ENCODE measurements at regions not wholly inside any gene's neighbourhood (a gene's known extent, or its start where the extent isn't known, plus 50 kb on each side); places are given as distances from the start of the nearest gene placed in this dataset.
A peak's percentile ranks its signal among the peaks of the same experiment; 100 is the strongest.
"Not testable (repeated sequence)": the region's sequence is repeated elsewhere in the genome, so short reads cannot be mapped to it uniquely, and the experiment has no call there.

DNA sequence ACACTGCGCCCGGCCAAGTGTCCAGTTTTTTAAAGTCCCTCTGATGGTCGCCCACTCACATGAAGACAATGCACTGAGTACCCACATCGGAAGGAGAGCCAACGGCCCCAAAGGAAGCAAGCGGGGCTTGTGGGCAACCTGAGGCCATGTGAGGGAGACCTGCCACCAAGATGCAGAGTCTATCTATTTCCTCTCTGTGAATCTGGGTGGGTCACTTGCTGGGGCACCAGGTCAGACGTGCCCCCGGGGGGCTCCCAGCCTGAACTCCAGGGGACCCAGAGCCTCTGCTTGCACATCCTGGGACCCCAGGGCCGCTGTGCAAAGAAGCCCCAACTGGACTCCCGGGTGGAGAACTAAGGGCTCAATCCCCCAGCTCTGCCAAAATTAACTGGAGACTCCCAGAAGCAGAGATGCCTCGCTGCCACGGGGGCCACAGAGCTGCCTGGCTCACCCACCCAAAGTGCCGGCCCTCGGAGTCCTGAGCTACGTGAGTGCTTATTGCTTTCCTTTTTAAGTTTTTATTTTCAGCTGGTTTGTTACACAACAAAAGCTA lies 106.4 kb downstream of the BRD1 start:
- no peak for DNase-seq (ENCODE audit: low spot score)

DNA sequence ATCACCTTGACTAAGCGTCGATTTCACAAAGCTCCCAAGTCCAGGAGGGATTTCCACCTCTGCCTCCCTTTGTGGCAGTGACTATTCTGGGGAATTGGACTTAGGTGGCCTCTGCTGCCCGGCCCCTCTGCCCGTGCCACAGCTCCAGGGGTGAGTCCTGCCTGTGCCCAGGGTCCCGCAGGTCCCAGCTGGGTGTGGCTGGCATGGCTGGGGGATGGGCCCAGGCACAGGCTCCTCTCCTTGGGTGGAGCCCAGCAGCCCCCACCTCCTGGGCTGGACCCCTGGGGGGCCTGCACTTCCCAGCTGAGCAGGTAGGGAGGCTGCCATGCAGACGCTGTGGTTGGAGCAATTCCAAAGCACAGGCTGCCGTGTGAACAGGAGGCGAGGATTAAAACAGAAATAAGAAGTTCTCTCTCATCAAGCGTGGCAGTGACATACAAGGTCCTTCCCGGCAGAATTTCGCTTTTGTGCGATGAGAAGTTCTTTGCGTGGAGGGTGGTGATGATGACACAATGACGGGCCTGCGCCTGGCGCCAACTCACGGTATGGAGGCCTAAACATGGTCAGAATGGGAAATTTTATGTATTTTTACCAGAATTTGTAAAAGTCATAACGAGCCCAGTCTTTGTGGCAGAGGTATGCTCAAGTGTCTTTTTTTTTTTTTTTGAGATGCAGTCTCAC lies 107.3 kb downstream of the BRD1 start:
- DNase-seq (ENCODE audit: low spot score): no peak

DNA sequence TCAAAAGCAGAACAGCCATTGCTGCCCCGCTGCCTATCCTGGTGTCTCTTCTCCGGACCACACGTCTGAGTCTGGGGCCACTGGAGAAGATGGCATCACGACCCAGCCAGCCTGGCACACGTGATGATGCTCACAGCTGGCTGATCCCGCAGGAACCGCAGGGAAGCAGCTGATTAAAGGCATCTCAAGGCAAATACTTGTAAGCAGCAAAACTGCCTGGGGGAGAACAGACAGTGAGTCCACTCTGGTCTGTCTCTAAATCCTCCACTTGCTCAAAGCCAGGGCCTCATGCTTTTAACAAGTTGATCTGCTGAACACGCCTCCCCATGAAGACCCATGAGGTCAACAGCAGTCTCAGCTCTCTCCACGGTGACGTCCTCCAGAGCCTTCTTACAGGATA lies 108.6 kb downstream of the BRD1 start:
- no peak for DNase-seq (ENCODE audit: low spot score)

DNA sequence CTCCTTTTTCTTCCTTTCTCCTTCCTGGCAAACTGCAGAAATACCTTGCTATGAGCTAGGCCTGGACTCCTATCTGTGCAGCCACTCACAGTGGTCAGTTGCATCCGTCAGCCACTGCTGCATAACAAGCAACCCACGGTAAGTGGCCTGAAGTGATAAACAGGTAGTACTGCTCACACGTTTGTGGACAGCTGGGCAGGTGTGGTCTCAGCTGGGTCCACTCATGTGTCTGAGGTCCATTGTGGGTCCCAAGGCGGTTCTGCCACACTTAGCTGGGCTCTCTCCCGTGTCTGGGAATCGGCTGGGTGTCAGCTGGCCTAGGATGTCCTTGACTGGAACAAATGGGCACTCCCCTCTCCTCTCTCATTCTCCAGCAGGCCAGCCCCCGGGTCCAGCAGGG lies 109.3 kb downstream of the BRD1 start:
- no peak for DNase-seq (ENCODE audit: low spot score)

DNA sequence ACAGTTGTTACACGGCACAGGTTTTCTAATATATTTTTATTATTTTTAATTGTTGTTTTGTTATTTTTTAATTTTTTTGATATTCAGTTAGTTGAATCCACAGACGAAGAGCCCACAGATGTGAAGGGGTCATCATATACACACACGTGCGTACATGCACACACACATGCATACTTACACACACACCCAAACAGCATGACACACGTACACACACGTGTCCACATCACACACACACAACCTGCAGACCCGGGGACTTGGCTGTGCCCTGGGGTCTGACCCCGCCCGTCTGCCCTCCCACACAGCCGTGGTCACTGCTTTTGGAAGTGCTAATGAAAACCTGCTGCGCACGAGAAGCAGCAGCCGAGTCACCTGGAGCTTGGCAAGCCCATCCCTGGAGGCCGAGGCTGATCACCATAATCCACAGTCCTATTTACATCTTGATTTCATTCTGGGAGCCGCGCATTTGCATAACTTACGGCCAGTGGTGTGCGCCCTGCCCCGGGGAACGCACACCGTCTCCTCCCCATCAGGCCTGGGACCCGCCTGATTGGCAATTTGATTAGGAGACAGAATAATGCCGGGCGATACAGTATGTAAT lies 110.3 kb downstream of the BRD1 start:
- DNase-seq (ENCODE audit: low spot score): no peak

DNA sequence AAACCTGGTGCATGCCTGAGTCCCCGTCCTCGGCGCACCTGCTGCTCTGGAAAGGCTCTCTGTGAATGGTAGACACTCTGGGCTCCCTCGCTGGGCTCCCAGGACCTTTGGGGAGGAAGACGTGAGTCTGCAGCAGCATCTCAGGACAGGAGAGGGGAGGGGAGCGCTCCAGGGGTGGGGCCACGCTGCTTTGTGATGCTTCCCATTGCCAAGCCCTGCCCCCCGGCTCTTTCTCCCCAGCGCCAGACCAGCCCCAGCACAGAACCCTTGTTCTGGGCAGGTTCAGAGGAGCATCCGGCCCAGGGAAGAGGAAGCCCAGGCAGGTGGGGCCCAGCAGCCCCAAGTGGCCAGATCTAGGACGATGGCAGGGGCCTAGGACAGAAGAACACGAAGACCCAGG lies 111.2 kb downstream of the BRD1 start:
- no peak for DNase-seq (ENCODE audit: low spot score)

DNA sequence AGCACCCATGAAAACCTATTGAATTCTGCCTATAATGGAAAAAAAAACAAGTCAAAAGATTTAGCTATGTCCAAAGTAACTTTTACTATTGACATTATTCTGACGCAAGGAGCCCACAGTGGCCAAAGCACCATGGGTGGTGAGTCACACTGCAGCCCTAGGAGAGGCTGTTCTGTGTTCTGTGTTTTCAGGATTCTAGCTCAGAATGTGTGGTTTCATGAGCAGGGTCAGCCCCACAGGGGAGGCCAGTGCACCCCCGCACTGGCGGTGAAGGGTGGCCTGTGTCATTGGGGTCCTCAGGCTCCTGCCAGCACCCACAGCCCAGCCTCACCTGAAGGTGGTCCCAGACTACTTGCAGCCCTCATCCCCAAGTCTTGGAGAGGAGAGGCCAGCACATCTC lies 112.2 kb downstream of the BRD1 start:
- no peak for DNase-seq (ENCODE audit: low spot score)

DNA sequence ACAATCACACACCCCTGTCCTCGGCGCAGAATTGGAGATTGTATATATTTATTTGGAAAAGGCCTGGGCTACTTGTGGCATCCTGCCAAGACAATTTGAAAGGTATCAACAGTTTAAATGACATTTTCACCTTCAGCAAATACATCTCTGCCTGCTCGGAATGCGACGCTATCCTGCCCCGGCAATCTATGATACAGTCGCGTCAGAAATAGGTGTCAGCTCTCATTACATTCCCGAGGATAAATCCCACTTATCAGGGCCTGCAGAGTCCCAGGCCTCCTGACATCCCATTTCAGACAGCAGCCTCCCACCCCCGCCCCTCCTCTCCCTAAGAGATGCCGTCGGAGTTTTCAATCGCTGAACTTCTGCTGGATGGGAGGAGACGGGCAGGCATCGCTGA lies 114.7 kb downstream of the BRD1 start:
- DNase-seq (ENCODE audit: low spot score): no peak

DNA sequence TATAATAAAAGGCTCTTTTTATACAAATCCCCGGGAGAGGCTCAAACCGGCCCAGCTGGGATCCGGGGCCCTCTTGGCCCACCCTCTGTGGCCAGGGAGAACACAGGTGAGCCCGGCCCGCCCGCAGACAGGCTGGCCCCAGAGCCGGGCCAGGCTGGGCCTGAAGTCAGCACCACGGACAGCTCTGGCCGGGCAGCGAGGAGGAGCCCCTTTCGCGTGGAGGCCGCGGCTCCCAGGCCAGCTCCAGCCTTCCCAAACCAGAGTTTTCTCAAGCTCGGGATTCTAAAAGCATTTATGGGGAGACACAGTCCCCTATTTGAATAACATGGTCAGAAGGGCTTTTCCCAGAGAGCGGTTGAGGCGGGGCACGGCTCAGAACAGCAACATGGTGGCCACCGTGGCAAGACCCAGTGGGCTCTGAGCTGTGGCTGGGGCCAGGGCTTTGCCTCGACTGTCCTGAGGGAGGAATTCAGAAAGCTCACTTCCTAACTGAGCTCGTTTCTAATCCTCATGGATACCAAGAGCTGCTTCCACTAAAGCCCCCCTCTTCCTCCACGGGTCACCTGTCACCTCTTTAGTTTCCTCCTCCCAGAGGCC lies 115.4 kb downstream of the BRD1 start:
- DNase-seq (ENCODE audit: low spot score): no peak

DNA sequence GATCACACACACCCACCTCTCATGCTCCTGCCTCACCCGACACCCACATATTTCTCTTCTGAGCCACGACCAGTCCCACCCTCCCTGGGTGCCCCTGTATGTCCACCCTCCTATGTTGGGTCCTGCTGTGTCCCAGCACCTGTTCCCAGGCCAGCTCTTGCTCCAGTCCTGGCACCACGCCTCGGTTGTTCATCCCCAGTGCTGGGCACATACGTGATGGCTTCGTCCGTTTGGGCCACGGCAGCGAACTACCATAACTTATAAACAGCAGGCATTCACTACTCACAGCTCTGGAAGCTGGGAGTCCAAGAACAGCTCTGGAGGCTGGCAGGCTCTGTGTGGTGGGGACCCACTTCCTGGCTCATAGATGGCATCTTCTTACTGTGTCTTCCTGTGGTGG lies 116.9 kb downstream of the BRD1 start:
- no peak for DNase-seq (ENCODE audit: low spot score)

DNA sequence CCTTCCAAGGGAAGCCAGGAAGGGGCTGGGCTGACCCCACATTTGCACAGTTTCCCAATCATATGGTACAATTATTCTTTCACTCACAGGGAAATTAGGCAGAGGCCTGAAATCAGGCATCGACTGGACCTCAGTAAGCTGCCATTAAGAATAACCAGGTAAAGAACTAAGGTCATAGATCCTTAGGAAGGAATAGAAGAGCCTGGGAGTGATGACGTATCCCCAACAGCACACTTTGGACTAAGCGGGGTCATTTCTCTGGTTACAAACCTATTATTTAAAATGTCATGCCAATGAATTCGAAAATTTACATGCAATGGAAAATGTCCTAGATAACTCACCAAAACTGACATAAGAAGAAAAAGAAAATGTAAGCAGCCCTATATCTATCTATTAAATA lies 118.2 kb downstream of the BRD1 start:
- no peak for DNase-seq (ENCODE audit: low spot score)

DNA sequence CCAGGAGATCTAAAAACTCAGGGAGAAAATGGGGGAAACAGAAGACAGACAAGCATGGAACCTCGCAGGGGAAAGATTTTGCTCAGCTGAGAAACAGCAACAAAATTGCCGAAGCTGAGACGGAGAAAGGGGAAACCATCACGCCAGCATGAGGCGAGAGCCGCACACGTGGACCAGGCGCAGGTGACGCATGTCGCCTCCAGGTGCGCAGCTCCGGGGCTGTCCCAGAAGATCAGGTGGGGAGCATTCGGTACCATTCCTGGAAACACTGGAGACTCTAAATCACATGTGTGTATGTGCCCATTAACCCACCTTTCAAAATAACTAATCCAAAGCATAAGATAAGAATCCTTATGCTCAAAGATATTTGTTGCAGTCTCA lies 121.7 kb downstream of the BRD1 start:
- no peak for DNase-seq (ENCODE audit: low spot score)

DNA sequence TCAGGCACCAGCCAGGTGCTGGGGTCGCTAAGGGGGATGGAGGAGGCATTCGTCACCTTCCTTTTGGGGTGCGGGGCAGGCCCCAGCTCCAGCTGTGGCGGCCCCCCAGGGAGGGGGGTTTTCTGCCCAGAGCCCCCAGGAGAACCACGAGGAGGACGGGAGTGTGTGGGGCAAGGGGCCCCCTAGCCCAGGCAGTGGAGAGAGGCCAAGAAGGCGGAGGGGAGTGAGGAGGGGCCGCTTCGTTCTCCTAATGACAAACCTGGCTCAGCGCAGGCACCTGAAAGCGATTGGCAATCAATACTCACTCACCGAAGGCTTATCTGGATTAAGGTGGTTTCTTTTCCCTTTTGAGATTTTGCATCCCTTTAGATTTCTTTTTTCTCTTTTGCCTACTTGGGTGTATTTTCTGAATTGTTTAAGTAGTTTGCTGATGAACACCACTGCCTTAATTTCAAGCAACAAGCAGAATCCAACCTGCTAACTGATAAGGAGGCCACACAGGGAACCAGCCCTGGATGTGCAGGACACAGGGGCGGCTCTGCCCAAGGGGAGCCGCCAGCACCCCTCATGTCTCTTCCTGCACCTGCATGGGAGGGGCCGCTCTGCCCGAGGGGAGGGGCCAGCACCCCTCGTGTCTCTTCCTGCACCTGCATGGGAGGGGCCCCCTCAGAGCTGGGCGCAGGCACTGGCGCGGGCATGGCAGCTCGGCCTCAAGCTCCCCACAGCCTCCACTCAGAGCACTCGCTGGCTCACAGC lies 122.3 kb downstream of the BRD1 start:
- DNase-seq (ENCODE audit: low spot score): no peak

DNA sequence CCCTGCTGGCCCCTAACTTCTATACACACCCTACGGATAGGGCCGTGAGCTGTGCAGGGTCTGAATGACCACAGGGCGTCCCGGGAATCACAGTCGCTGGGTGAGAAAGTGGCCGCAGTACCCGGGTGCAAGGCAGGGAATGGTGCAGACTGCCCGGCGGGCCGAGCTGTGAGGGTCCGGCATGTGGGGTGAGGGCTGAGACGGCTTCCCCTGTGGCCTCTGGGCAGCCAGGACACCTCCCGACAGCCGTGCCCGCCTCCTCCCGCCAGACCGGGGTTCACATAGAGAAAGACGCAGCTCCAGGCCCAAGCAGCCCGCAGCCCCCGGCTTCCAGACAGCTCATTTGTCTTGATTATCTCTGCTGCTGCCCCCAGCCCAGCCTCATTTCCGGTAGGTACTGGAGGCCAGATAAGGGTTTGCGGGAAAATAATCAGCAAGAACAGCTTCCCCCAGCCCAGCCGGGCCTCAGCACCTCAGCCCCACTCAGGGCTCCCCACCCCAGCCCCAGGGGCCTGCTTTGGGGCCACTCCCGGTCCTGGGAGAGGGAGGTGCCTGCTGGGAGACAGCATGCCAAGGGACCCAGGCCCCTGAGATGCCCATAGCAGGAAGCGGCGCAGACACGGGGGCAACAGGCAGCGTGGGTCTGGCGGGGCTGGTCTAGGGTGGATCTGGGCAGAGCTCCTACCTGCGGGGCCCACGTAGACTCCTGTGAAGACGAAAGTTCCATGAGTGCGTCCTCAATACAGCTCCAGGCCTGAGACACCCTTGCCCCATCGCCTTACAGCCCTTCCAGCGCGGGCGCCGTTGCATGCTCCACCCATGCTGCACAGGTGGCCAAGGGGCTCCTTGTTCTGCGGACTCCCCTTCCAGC lies 123.1 kb downstream of the BRD1 start:
- DNase-seq (ENCODE audit: low spot score): no peak

DNA sequence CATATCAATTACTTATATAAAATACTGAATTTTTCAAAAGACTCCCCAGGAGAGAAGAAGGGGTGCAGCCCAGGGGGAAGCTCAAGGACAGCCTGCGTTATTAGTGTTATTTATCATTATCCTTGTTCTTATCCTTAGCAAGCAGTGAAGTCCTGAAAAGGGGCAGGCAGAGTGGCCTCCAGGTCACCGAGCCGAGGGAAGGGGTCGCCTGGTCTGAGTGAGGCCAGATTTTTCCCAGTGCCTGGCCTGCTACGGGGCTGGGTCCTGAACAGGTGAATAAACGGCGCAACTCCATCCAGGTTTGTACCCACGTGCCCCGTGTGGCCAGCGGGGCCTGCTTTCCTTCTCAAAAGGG lies 123.7 kb downstream of the BRD1 start:
- no peak for DNase-seq (ENCODE audit: low spot score)

DNA sequence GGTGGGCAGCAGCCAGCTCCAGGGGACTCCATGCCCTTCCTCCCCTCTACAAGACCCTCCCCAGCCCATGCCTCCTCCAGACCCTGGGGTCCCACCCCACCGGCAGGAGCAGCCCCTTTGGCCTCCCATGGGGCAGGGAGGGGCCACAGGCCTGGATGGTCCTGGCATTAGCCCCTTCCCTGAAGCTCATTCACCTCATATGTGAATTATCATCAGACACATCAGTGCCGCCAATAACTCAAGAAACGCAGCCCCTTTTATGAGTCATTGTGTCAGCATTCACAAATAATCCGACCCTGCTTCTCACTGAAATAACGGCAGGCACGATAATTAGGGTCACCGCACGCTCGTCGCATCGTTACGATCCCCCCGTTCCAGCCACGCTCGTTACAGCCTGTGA lies 124.2 kb downstream of the BRD1 start:
- DNase-seq (ENCODE audit: low spot score): no peak

DNA sequence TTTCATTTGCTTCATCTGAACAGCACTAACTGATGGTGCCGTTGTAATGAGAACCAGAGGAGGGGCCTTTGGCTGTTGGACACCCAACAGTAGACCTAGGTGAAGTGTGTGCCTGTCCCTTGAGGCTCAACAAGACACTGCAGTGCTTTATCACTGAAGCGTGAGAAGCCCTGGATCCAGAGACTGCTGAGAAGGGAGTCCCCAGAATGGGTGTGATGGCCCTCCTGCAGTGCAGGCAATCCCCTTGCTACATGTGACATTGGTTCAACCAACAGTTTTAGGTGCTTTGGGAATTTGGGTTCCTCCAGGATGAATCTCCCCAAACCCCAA lies 125.6 kb downstream of the BRD1 start:
- DNase-seq (ENCODE audit: low spot score): no peak

DNA sequence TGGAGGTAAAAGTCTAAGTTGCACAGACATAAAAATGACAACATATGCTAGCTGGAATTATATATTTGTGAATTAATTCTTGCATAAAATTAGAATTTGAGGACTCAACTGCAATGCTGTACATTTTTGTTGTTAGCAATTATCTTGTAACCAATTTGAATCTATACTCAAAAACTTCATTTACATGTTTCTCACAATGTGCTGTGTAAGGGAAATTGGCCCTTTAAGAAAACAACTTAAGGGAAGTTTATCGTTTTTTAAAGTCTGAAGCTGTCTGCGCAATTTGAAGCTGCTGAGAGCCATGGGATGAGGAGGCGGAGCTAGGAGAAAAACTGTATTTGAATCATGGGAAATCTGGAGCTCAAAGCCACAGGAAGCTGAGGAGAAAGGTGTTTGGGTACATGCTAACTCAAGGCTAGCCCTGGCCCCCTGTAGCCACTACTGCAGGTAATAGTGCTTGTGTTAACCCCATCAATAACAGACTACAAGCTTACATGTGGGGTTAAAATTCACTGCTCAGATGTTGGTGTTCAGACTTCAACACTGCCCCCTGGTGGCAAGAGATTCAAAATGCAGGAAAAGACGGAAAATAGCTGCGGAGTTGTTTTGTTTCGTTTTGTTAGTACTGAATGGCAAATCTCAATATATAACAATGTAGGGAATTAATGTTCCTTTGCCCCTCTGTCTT lies 126.1 kb downstream of the BRD1 start:
- DNase-seq (ENCODE audit: low spot score): peak; percentile 14

DNA sequence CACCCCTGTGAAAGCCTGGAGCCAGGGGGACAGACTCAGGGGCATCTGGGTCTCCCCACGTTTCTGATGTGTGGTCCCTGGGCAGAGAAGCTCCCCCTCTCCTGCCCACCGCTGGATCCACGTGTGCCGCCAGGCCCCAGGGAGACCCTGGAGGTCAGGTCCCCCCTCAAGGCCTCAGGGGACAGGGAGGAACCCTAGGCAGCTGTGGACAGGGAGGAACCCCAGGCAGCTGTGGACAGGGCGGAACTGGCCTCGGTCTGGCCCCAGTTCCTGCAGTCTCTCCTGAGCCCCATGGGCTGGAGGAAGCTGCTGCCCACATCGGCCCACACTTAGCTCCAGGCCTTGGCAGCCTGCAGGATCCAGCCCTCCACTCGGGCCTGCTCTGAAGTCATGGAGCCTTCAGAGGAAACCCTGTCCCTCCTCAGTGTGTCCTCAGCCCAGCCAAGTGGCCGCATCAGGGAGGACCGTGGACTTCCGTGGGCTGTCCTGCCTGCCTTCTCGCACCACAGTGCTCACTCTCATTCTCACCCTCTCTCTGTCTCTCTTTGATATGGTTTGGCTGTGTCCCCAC lies 127.7 kb downstream of the BRD1 start:
- DNase-seq (ENCODE audit: low spot score): no peak

DNA sequence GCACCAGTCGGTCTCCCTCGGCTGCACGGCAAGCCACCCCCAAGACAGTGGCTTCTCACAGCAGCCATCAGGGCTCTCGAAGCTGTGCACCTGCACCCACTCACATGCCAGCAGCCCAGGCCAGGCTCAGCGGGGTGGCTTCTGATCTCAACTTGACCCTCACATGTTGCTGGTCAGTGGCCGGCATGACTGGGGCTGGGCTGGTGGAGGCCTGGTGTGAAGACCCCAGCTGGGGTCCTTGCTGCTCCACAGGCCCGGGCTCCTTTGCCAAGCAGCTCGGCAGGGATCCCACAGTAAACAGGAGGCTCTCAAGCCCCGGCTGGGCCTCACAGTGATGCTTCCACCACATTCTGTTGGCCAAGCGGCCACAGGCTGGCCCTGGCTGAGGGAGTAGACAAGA lies 128.2 kb downstream of the BRD1 start:
- DNase-seq (ENCODE audit: low spot score): no peak

DNA sequence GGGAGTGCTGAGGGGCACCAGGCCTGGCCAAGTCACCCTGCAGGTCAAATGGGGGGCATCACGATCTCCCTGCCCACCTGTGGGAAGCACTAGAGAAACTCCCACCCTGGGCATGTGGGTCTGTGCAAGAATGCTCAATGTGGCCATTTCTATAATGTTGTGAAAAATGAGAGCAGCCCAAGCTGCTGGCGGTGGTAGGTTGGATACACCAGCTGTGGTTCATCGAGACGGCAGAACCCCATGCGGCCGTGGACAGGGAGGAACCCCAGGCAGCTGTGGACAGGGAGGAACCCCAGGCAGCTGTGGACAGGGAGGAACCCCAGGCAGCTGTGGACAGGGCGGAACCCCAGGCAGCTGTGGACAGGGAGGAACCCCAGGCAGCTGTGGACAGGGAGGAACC lies 129.1 kb downstream of the BRD1 start:
- not testable (repeated sequence) for DNase-seq (ENCODE audit: low spot score)

All from HT-29 (cell line).